T-helper 2 cell (primary cell): ENCODE measurements at regions not wholly inside any gene's neighbourhood (a gene's known extent, or its start where the extent isn't known, plus 50 kb on each side); places are given as distances from the start of the nearest gene placed in this dataset.
"Not testable (repeated sequence)": the region's sequence is repeated elsewhere in the genome, so short reads cannot be mapped to it uniquely, and the experiment has no call there.

Source experiments
- DNase-seq, 5 experiments: peaks; one replicate each; pipeline versions ENCODE4 v3.0.0 to v3.0.0-alpha.2; 2012 to 2022

DNA sequence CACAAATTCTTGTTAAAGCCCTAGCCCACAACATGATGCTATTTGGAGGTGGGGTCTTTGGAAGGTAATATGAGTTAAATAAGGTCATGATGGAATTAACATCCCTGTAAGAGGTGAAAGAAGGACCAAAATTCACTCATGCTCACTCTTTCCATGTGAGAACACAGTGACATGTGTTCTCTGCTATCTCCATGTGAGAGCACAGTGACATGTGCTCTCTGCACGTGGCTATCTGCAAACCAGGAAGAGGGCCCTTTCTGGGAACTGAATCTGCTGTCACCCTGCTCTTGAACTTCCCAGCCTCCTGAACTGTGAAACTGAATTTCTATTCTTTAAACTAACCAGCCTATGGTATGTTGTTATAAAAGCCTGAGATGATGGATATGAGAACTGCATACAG, 1159.4 kb upstream of the ADGRB3 start:
- no peak for DNase-seq

- DNase-seq, result no peak
Observed at GRCh38 chr6:67467341-67467740, 1167.7 kb upstream of the ADGRB3 start.

DNA sequence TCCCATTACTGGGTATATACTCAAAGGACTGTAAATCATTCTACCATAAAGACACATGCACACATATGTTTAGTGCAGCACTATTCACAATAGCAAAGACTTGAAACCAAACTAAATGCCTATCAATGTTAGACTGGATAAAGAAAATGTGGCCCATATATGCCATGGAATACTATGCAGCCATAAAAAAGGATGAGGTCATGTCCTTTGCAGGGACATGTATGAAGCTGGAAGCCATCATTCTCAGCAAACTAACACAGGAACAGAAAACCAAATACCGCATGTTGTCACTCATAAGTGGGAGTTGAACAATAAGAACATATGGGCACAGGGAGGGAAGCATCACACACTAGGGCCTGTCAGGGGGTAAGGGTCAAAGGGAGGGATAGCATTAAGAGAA, 1172.4 kb upstream of the ADGRB3 start:
- DNase-seq, result not testable (repeated sequence)

- no peak for DNase-seq
Observed at GRCh38 chr6:67459556-67459955, 1175.5 kb upstream of the ADGRB3 start.

DNA sequence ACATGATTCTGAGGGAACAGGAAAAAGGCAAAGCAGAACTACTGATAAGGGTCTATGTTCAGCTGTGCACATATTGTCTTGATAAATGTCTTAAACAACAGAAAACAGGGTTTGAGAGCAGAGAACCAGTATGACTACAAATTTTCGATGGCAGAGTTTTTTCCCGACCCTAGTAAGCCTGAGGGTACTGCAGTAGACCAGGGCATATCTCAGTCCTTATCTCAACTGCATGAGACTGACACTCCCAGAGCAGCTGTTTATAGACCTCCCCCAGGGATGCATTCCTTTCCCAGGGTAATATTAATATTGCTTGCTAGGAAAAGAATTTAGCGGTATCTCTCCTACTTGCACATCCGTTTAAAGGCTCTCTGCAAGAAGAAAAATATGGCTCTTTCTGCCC, 1176.8 kb upstream of the ADGRB3 start:
- DNase-seq, result no peak

DNA sequence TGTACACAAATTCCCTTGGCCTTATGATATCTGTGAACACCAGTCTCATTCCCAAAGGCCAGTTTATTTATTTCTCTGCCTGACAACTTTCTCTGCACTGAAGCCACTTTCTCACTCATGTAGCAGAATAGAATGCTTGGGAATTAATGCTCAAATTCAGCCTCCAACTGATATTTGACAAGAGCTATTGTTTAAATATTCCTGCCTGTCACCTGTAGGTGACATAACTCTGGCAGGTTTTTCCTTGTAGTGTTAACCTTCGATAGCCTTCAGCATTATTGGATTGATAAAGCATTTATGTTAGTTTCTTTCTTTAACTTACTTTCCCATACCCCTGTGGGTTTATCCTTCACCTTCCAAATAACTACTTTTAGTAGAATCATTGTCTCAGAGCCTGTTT, 1183.2 kb upstream of the ADGRB3 start:
- DNase-seq, result no peak

GRCh38 chr6:67450641-67451040, 1184.4 kb upstream of the ADGRB3 start:
- DNase-seq, result no peak

DNA sequence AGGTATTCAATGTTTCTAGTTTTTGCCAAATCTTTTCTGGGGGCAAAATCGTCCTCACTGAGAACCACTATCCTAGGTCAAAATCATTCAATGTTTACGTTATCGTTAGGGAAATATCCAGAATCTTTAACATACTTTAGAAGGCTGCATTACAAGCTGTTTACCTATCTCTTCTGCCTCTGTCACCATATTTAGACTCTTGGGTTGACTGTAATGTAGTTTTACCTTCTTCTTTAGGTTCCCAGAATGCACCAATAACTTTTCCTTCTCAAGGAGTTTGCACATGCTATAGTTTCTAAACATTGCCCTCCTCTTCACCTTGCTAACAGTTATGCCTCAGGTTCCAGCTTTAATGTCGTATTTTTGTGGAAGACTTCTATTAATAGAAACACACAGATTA, 1185.5 kb upstream of the ADGRB3 start:
- DNase-seq, result no peak

DNA sequence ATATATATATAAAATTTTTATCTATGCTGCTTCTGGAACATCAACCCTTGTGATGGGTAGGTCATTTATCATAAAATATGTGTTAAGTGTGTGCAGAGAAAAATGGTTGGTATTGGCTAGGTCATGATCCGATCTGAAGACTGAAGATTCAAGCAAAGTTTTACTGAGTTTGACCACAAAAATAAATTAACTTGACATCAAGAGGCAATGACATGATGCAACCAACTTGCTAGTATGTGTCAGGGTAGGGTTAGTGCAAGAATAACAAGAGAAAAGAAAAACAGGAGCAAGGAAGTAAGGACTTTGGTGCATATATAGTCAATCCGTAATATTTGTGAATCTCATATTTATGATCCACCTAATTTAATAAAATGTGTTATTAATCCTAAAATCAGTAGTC, 1202.0 kb upstream of the ADGRB3 start:
- peak in 1 of 5 experiments; percentile 8 for DNase-seq

DNA sequence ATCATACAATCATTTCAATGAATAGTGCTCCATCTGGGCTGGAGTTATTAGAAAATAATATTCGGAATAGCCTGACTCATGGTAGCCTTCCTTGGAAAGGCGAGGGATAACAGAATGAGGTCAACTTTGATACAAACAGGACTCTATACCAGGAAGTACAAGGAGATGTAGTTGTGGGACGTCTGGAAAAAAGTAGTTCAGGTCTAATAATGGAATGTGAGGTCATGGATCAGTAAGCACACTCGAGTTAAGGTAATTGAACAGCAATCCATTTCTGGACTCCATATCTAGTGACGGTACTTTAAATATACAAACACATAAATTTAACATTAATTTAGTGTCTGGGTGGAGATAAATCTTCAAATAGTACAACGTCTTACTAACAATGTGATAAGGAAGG, 1204.0 kb upstream of the ADGRB3 start:
- DNase-seq, result no peak

DNA sequence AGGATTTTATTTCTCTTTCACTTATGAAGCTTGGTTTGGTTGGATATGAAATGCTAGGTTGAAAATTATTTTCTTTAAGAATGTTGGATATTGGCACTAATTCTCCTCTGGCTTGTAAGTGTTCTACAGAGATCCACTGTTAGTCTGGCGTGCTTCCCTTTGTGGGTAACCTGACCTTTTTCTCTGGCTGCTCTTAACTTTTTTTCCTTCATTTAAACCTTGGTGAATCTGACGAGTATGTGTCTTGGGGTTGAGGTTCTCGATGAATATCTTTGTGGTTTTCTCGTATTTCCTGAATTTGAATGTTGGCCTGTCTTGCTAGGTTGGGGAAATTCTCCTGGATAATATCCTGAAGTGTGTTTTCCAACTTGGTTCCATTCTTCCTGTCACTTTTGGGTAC, 1208.4 kb upstream of the ADGRB3 start:
- not testable (repeated sequence) for DNase-seq

DNA sequence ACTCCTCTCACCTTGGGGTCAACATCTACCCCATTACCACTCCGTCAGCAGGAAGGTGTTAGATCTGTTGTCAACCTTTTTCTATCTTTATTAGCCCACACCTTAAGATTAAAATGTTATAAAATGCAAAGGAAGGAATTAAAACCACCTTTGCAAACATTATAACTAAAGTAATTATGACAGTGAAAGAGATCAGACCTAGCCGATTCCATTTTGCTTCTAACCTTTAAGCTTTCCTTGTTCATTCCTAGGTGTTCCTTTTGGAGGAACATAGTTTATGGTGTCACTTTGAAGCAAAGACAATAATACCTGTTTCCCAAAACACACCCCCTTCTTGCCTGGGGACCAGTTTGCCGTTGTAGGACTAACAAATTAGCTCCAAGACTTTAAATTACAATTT, 1223.0 kb upstream of the ADGRB3 start:
- DNase-seq, result no peak

DNA sequence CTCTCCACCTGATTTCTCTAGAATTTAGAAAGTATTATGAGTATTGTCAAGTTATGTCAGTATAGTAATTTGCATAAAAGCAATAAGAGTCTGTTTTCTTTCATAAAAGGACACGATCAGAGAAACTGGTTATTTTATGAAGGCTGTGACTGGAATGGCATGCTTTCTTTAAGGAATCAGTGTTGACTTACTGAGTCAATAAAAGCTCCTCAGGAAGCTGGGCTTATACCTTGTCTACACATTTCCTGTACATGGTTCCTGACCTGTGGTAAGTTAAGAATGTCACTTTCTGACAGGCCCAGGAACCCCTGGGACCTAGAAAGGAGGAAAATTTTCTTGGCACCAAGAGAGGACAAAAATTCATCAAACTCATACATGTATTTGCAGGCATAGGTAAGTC, 1224.0 kb upstream of the ADGRB3 start:
- no peak for DNase-seq

DNA sequence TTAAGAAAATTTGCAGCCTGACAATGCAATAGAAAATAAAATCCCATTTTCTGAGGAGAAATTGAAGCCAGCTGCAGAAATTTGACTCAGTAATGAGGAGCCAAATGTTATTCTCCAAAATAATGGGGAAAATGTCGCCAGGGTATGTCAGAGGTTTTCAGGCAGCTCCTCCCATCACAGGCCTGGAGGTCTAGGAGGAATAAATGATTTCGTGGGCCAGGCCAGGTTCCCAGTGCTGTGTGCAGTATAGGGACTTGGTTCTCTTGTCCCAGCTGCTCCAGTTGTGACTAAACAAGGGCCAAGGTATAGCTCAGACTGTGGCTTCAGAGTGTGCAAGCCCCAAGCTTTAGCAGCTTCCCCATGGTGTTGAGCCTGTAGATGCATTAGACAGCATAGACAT, 1240.8 kb upstream of the ADGRB3 start:
- DNase-seq, result no peak

DNA sequence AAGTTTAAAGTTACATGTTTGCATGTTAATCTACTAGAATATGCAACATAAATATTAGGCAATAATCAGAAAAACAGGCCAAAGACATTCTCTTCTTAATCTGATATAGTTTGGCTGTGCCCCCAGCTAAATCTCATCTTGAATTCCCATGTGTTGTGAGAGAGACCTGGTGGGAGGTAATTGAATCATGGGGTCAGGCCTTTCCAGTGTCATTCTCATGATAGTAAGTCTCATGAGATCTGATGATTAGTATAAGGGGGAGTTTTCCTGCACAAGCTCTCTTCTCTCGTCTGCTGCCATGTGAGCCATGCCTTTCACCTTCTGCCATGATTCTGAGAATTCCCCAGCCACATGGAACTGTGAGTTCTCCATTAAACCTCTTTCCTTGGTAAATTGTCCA, 1241.7 kb upstream of the ADGRB3 start:
- no peak for DNase-seq

- no peak for DNase-seq
Observed at GRCh38 chr6:67391955-67392354, 1243.1 kb upstream of the ADGRB3 start.

- DNase-seq, result no peak
Observed at GRCh38 chr6:67369679-67370078, 1265.4 kb upstream of the ADGRB3 start.

DNA sequence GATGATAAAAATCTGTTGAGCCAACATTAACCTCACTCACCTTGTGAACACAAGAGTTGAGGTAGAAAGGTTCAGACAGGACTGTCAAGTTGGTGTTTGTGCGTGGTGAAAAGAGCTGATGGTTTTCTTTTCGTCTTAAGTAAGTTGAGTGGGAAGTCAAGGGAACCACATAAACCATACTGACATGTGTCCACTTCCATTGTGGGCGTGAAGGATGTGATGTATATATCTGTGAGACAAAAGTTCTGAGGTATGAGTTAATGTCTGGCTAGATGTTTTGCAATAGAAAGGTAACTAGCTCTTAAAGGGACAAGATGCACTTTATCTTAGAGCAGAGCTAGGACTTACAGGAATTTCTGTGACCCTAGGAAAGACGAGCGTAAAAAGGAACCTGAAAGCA, 1272.1 kb upstream of the ADGRB3 start:
- DNase-seq, result peak in 1 of 5 experiments; percentile 13

DNA sequence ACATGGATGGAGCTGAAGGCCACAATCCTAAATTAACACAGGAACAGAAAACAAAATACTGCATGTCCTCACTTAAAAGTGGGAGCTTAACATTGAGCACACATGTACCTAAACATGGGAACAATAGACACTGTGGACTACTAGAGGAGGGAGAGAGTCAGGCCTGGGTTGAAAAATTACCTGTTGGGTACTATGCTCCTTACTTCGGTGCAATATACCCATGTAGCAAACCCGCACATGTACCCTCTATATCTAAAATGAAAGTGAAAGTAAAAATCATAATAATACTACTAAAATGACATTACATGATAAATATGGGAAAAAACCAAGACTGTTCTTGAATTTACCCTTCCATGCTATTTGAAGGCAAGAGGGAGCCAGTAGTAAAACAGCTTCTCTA, 1273.8 kb upstream of the ADGRB3 start:
- peak in 1 of 5 experiments; percentile 3 for DNase-seq

- DNase-seq, result no peak
Observed at GRCh38 chr6:67358241-67358640, 1276.8 kb upstream of the ADGRB3 start.

GRCh38 chr6:67353861-67354260, 1281.2 kb upstream of the ADGRB3 start:
- no peak for DNase-seq

- DNase-seq, result no peak
Observed at GRCh38 chr6:67352717-67353116, 1282.4 kb upstream of the ADGRB3 start.

- DNase-seq, result no peak
Observed at GRCh38 chr6:67350729-67351128, 1284.4 kb upstream of the ADGRB3 start.

- no peak for DNase-seq
Observed at GRCh38 chr6:67345946-67346345, 1289.1 kb upstream of the ADGRB3 start.

DNA sequence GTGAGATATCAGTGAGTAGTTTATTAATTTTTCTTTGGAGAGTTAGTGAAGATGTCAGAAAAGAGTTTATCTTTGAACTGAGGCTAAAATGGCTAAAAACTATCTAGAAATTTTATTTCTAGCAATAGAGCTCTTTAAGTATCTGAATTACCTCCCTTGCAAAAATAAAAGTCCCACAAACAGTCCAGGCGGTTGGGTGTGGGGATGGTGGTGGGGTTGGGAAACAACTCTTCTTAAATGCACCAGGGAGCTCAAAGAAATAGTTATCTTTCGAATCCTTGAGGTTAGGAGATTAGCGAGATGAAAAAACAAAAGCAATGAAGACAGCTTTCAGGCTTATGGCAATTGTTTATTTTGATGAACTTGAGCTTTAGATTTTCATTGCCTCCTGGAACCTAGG, 1299.1 kb upstream of the ADGRB3 start:
- DNase-seq, result no peak

GRCh38 chr6:67331304-67331703, 1303.8 kb upstream of the ADGRB3 start:
- DNase-seq, result no peak
